Endothelial cell of umbilical vein (primary cell): ENCODE measurements at regions not wholly inside any gene's neighbourhood (a gene's known extent, or its start where the extent isn't known, plus 50 kb on each side); places are given as distances from the start of the nearest gene placed in this dataset.
"Not testable (repeated sequence)": the region's sequence is repeated elsewhere in the genome, so short reads cannot be mapped to it uniquely, and the experiment has no call there.

Experiments used
- BruUV-seq: library from RNA; stranded (reverse); fragments of 400-500 nt; replicated peaks from 2 replicates; lab custom pipeline; 2021; lab: Mats Ljungman, UMichigan
- CTCF ChIA-PET: fragments of 300-600, 350-600 bp; sonication (Branson Sonifier 250); formaldehyde crosslinking; loops from one replicate; lab custom pipeline; 2021; ENCODE audit warnings: antibody characterized with exemption, inconsistent platforms; lab: Charles Lee
- POLR2A ChIA-PET: fragments of 300-600, 350-600 bp; sonication (Branson Sonifier 250); formaldehyde crosslinking; loops from one replicate; lab custom pipeline; 2021; ENCODE audit warnings: antibody characterized with exemption, inconsistent platforms; lab: Charles Lee
- DNase-seq: peaks from one replicate; pipeline ENCODE4 v3.0.0-alpha.2; 2011; ENCODE audit warnings: low read depth, low spot score
- FAIRE-seq: peaks from 2 replicates; lab custom pipeline; 2011; peaks lifted over from hg19 to GRCh38; lab: Jason Lieb, UNC
- H2AFZ ChIP-seq: 2 replicates; pipeline ENCODE4 v1.6.0; 2012; ENCODE audit warnings: low read depth, low read length, control low read depth, inconsistent platforms
- H3K27ac ChIP-seq: 2 replicates; pipeline ENCODE4 v1.5.1; 2011; ENCODE audit warnings: low read depth, mild to moderate bottlenecking, control low read depth, low read length, moderate library complexity; ENCODE audit not compliant: insufficient read depth
- H3K27me3 ChIP-seq, 2 experiments: 2 replicates each; pipeline versions ENCODE4 v1.6.0 to v1.6.1; 2011; ENCODE audit warnings: low read length in 2 of 2, mixed read lengths in 1 of 2; ENCODE audit not compliant: control insufficient read depth in 2 of 2, insufficient read depth in 2 of 2
- H3K36me3 ChIP-seq, 2 experiments: 2 replicates in 1 of 2; 3 replicates in 1 of 2; pipeline ENCODE4 v1.5.1; 2011; ENCODE audit warnings: low read length in 2 of 2, mild to moderate bottlenecking in 1 of 2, moderate library complexity in 1 of 2; ENCODE audit not compliant: control insufficient read depth in 2 of 2, insufficient read depth in 2 of 2; ENCODE audit errors: extremely low read depth in 1 of 2
- H3K4me1 ChIP-seq: 3 replicates; pipeline ENCODE4 v1.5.1; 2011; ENCODE audit warnings: mild to moderate bottlenecking, low read length; ENCODE audit not compliant: control insufficient read depth, insufficient read depth; ENCODE audit errors: extremely low read depth
- H3K4me2 ChIP-seq: 2 replicates; pipeline ENCODE4 v1.6.1; 2011; ENCODE audit warnings: low read length, control low read depth, mixed read lengths; ENCODE audit not compliant: insufficient read depth
- H3K4me3 ChIP-seq, 3 experiments: fragments of 200-600 bp in 1 of 3; sonication (generic), shearing (Covaris generic) in 1 of 3; replicated peaks in 1 of 3; 2 replicates each; pipeline ENCODE4 v1.5.1; 2011 to 2016; ENCODE audit warnings: control low read depth in 3 of 3, low read length in 3 of 3, mild to moderate bottlenecking in 2 of 3, inconsistent platforms in 1 of 3, low read depth in 1 of 3, moderate library complexity in 1 of 3; ENCODE audit not compliant: insufficient read depth in 1 of 3
- H3K79me2 ChIP-seq: 2 replicates; pipeline ENCODE4 v1.6.0; 2012; ENCODE audit warnings: low read length, inconsistent platforms; ENCODE audit not compliant: control insufficient read depth, insufficient read depth
- H3K9ac ChIP-seq: replicated peaks from 2 replicates; pipeline ENCODE3; 2011; ENCODE audit warnings: low read length, control low read depth; ENCODE audit not compliant: insufficient read depth; ENCODE audit errors: extremely low read depth
- H3K9me1 ChIP-seq: replicated peaks from 3 replicates; pipeline ENCODE4 v1.6.0; 2011; ENCODE audit warnings: mild to moderate bottlenecking, low read length; ENCODE audit not compliant: control insufficient read depth, insufficient read depth; ENCODE audit errors: extremely low read depth
- H3K9me3 ChIP-seq: replicated peaks from 2 replicates; pipeline ENCODE4 v1.5.1; 2012; ENCODE audit warnings: low read length, inconsistent platforms; ENCODE audit not compliant: control insufficient read depth, insufficient read depth
- H4K20me1 ChIP-seq: replicated peaks from 2 replicates; pipeline ENCODE3; 2011; ENCODE audit warnings: mild to moderate bottlenecking, low read length; ENCODE audit not compliant: control insufficient read depth, insufficient read depth; ENCODE audit errors: extremely low read depth
- dilution Hi-C: fragments of 300-500 bp; cut with MboI; formaldehyde crosslinking; loops from one replicate; pipeline ENCODE4 v1.15.0; 2019; ENCODE audit warnings: low sequenced_read_pairs; ENCODE audit not compliant: extremely low pct_ligation_motif_present
- intact Hi-C: fragments of 100-400 bp; cut with micrococcal nuclease; formaldehyde crosslinking; loops from one replicate; pipeline ENCODE4 v1.10.0; 2022

GRCh38 chr2:110287817-110288216 is 75.5 kb upstream of the MTLN start:
- H3K4me1 ChIP-seq, H3K4me3 ChIP-seq, CTCF ChIA-PET, H4K20me1 ChIP-seq, POLR2A ChIA-PET, dilution Hi-C loops, H3K36me3 ChIP-seq, H3K27me3 ChIP-seq, FAIRE-seq, intact Hi-C loops, BruUV-seq, DNase-seq, H3K79me2 ChIP-seq, H3K9ac ChIP-seq, H3K27ac ChIP-seq, H2AFZ ChIP-seq, H3K9me3 ChIP-seq, H3K4me2 ChIP-seq, H3K9me1 ChIP-seq: not testable (repeated sequence)

- H3K9me1 ChIP-seq, DNase-seq, H3K4me3 ChIP-seq, POLR2A ChIA-PET, H3K27me3 ChIP-seq, H2AFZ ChIP-seq, H3K27ac ChIP-seq, H3K4me2 ChIP-seq, CTCF ChIA-PET, BruUV-seq, dilution Hi-C loops, H4K20me1 ChIP-seq, H3K9ac ChIP-seq, H3K79me2 ChIP-seq, H3K36me3 ChIP-seq, H3K4me1 ChIP-seq, FAIRE-seq, H3K9me3 ChIP-seq, intact Hi-C loops: not testable (repeated sequence)
Observed at GRCh38 chr2:110287253-110287652, 74.9 kb upstream of the MTLN start.

- H3K9me3 ChIP-seq, H3K4me2 ChIP-seq, H3K27ac ChIP-seq, CTCF ChIA-PET, H3K4me3 ChIP-seq, H3K9me1 ChIP-seq, intact Hi-C loops, BruUV-seq, DNase-seq, POLR2A ChIA-PET, H3K4me1 ChIP-seq, H3K79me2 ChIP-seq, H3K9ac ChIP-seq, H4K20me1 ChIP-seq, H3K36me3 ChIP-seq, H3K27me3 ChIP-seq, dilution Hi-C loops, FAIRE-seq, H2AFZ ChIP-seq: not testable (repeated sequence)
Observed at GRCh38 chr2:110285002-110285401, 72.7 kb upstream of the MTLN start.

GRCh38 chr2:110280804-110281203 is 68.5 kb upstream of the MTLN start:
- intact Hi-C loops, H3K9ac ChIP-seq, H3K9me3 ChIP-seq, FAIRE-seq, CTCF ChIA-PET, H3K36me3 ChIP-seq, H3K27ac ChIP-seq, H3K27me3 ChIP-seq, dilution Hi-C loops, H3K4me3 ChIP-seq, H3K4me1 ChIP-seq, BruUV-seq, H3K79me2 ChIP-seq, DNase-seq, H3K9me1 ChIP-seq, H4K20me1 ChIP-seq, H2AFZ ChIP-seq, H3K4me2 ChIP-seq, POLR2A ChIA-PET: not testable (repeated sequence)
